ENCODE measurements at regions not wholly inside any gene's neighbourhood (a gene's known extent, or its start where the extent isn't known, plus 50 kb on each side); places are given as distances from the start of the nearest gene placed in this dataset.

GRCh38 chr4:54172156-54172555 lies 56.9 kb upstream of the PDGFRA start (continued):
- no peak for TF ChIP-seq ZBTB4 (CRISPR knock-in tag; IDR thresholded peaks at IDR 0.05)
- no peak for TF ChIP-seq FOXM1 (IDR thresholded peaks at IDR 0.05; ENCODE audit: low read depth, low read length)
- TF ChIP-seq RELB (IDR thresholded peaks at IDR 0.05; ENCODE audit: low read depth) = no peak
- TF ChIP-seq USF2 (IDR thresholded peaks at IDR 0.05; ENCODE audit: borderline replicate concordance, low read depth, low read length) = no peak
- no peak for TF ChIP-seq SMAD5 (IDR thresholded peaks at IDR 0.05; ENCODE audit: low read depth)
- no peak for TF ChIP-seq CBFB (IDR thresholded peaks at IDR 0.05; ENCODE audit: low read depth)
- TF ChIP-seq ATF7 (IDR thresholded peaks at IDR 0.05; ENCODE audit: low read depth) = no peak
